GM12875 (cell line): ENCODE measurements at regions not wholly inside any gene's neighbourhood (a gene's known extent, or its start where the extent isn't known, plus 50 kb on each side); places are given as distances from the start of the nearest gene placed in this dataset.

Experiments used
- H3K4me3 ChIP-seq: one replicate; pipeline ENCODE4 v1.5.1; 2011; ENCODE audit warnings: low read depth, low read length, control low read depth
- TF ChIP-seq, protein P1 (sequence below): IDR thresholded peaks from 2 replicates; pipeline ENCODE4 v1.5.1; 2011; ENCODE audit warnings: low read depth, mild to moderate bottlenecking, control low read depth, inconsistent platforms, low read length, moderate library complexity, borderline replicate concordance; ENCODE audit not compliant: insufficient read depth

DNA sequence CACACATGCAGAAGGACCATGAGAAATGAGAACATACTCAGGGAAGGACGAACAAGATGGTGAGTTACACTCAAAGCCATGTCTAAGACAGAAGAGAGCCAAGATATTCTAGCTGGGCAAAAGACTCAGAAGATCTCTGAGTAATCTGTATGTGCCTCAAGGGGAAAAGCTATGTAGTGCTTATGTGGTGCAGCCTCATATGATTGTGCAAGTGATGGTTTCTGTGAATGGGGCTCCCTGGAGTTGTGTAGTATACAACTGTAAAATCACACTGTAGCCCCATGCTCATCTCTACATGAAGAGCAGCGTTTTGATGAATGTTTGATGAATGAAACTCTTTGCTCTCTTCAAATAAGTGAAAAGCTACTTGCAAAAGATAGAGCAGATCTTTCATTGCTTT lies 57.5 kb downstream of the OSR1 start:
- H3K4me3 ChIP-seq, result no peak overlapping the region
- TF ChIP-seq, protein P1, sequence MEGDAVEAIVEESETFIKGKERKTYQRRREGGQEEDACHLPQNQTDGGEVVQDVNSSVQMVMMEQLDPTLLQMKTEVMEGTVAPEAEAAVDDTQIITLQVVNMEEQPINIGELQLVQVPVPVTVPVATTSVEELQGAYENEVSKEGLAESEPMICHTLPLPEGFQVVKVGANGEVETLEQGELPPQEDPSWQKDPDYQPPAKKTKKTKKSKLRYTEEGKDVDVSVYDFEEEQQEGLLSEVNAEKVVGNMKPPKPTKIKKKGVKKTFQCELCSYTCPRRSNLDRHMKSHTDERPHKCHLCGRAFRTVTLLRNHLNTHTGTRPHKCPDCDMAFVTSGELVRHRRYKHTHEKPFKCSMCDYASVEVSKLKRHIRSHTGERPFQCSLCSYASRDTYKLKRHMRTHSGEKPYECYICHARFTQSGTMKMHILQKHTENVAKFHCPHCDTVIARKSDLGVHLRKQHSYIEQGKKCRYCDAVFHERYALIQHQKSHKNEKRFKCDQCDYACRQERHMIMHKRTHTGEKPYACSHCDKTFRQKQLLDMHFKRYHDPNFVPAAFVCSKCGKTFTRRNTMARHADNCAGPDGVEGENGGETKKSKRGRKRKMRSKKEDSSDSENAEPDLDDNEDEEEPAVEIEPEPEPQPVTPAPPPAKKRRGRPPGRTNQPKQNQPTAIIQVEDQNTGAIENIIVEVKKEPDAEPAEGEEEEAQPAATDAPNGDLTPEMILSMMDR, result no peak

GRCh38 chr2:19299522-19299921 lies 58.9 kb downstream of the OSR1 start:
- TF ChIP-seq, protein P1, result no peak
- no peak overlapping the region for H3K4me3 ChIP-seq

DNA sequence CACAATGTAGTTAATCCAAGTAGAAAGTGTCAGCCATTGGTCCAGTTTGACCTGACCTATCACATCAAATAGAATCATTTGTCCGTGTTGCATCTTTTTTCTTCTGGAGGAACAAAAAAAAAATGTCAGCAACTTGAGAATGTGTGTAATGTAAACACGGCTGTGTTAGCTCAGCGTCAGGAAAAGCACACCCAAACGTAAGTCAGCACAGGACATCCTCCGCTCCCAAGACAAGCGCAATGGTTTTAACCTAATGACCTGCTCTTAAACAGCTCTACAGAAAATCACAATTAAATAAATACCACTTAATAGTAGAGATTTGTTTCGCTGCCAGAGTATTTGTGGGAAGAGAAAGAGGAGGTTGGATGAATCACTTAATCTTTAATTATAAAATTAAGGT lies 59.4 kb downstream of the OSR1 start:
- TF ChIP-seq, protein P1, result no peak
- H3K4me3 ChIP-seq, result no peak overlapping the region

DNA sequence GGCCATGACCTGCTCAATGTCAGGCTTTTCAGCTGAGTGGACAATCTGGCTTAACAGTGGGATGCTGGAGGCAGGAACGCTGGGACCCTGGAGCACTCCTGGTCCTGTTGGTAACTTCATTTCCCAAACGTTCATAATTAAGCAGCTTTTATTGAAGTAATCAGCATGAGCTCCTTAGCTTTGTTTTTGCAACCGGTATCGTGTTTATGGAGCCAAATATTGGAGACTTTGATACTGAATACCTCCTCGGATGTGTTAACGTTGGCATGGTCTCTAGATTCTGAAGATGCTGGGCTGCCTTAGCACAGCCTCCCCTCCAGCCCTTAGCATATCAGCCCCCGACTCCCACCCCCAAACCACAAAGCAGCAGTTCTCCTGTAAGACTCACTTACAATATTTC lies 60.7 kb downstream of the OSR1 start:
- H3K4me3 ChIP-seq, result no peak overlapping the region
- TF ChIP-seq, protein P1, result no peak

DNA sequence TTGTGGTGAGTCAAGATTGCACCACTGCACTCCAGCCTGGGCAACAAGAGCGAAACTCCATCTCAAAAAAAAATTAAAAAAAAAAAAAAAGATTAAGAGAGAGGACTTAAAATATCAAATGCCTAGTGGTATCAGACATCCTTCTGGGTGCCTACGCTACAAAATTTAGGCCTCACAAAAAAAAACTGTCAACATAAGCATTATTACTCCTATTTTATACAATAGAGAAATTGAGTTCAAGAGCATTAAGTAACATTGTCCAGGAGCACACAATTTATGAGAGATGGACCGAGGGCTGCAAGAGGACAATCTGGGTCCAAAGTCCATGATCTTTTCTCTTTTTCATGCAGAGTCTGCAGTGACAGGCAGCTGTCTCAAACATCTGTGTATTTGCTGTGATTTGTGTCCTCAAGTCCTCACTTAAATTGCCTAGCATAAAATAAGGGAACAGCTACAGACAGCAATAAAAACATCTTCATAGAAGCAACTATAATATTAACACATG lies 62.4 kb downstream of the OSR1 start:
- H3K4me3 ChIP-seq, result no peak overlapping the region
- TF ChIP-seq, protein P1, result no peak

- no peak overlapping the region for H3K4me3 ChIP-seq
- TF ChIP-seq, protein P1, result no peak
Observed at GRCh38 chr2:19292007-19292406, 66.4 kb downstream of the OSR1 start.

DNA sequence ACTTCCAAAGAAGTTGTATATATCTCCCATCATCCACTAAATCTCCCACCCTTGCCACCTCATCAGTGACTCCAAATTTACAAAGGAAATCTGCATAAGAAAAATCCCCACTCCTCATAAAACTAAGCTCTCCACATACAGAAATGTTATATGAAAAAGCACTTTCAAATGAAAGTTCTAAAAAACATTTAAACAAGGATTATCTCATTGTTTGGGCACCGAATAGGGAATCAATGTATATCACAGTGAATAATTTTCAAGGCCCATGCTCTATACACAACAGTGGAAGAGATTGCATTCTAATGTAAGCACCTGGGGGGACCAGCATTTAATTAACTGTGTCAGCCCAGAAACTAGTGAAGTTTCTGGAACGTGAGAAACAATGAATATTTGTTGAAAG lies 70.1 kb downstream of the OSR1 start:
- no peak overlapping the region for H3K4me3 ChIP-seq
- TF ChIP-seq, protein P1, result no peak
